Trophoblast cell (in vitro differentiated cells and primary cell): ENCODE measurements at regions not wholly inside any gene's neighbourhood (a gene's known extent, or its start where the extent isn't known, plus 50 kb on each side); places are given as distances from the start of the nearest gene placed in this dataset.

Experiments used
- DNase-seq, 2 donors: peaks; one replicate each; pipeline ENCODE4 v3.0.0-alpha.2; 2016
- H2AFZ ChIP-seq: 2 replicates; pipeline ENCODE4 v1.6.1; 2013; ENCODE audit warnings: low read length, moderate library complexity, mild to moderate bottlenecking; ENCODE audit not compliant: insufficient read depth, poor library complexity
- H2AK5ac ChIP-seq: 2 replicates; pipeline ENCODE4 v1.6.1; 2013; ENCODE audit warnings: mild to moderate bottlenecking, low read length
- H2BK120ac ChIP-seq: 2 replicates; pipeline ENCODE4 v1.6.1; 2013; ENCODE audit warnings: low read length, mild to moderate bottlenecking, moderate library complexity; ENCODE audit not compliant: insufficient read depth, poor library complexity
- H2BK12ac ChIP-seq: 2 replicates; pipeline ENCODE4 v1.6.1; 2013; ENCODE audit warnings: mild to moderate bottlenecking, low read length, moderate library complexity
- H2BK5ac ChIP-seq: 2 replicates; pipeline ENCODE4 v1.6.1; 2013; ENCODE audit warnings: low read length, low read depth, moderate library complexity, mild to moderate bottlenecking; ENCODE audit not compliant: poor library complexity
- H3K14ac ChIP-seq: 2 replicates; pipeline ENCODE4 v1.6.1; 2013; ENCODE audit warnings: mild to moderate bottlenecking, low read length
- H3K18ac ChIP-seq: 2 replicates; pipeline ENCODE4 v1.6.1; 2013; ENCODE audit warnings: mild to moderate bottlenecking, low read length
- H3K23ac ChIP-seq: 2 replicates; pipeline ENCODE4 v1.6.1; 2013; ENCODE audit warnings: low read length
- H3K27ac ChIP-seq: 2 replicates; pipeline ENCODE4 v1.5.1; 2013; ENCODE audit warnings: low read depth, mild to moderate bottlenecking, inconsistent platforms, low read length, moderate library complexity
- H3K27me3 ChIP-seq: 2 replicates; pipeline ENCODE4 v1.6.1; 2013; ENCODE audit warnings: inconsistent platforms, mild to moderate bottlenecking, low read length, moderate library complexity; ENCODE audit not compliant: insufficient read depth
- H3K36me3 ChIP-seq, 2 experiments: 1 replicate in 1 of 2; 2 replicates in 1 of 2; pipeline ENCODE4 v1.6.1; 2013; ENCODE audit warnings: low read length in 2 of 2, mild to moderate bottlenecking in 2 of 2, moderate library complexity in 1 of 2; ENCODE audit not compliant: insufficient read depth in 2 of 2, control insufficient read depth in 1 of 2
- H3K4ac ChIP-seq: 2 replicates; pipeline ENCODE4 v1.6.1; 2013; ENCODE audit warnings: low read depth, mild to moderate bottlenecking, low read length, moderate library complexity
- H3K4me1 ChIP-seq, 2 experiments: 1 replicate in 1 of 2; 2 replicates in 1 of 2; pipeline ENCODE4 v1.6.1; 2013; ENCODE audit warnings: low read length in 2 of 2, mild to moderate bottlenecking in 2 of 2, moderate library complexity in 1 of 2; ENCODE audit not compliant: insufficient read depth in 2 of 2, control insufficient read depth in 1 of 2
- H3K4me2 ChIP-seq: 2 replicates; pipeline ENCODE4 v1.6.1; 2013; ENCODE audit warnings: inconsistent platforms, mild to moderate bottlenecking, low read length, moderate library complexity
- H3K4me3 ChIP-seq: 2 replicates; pipeline ENCODE4 v1.5.1; 2013; ENCODE audit warnings: mild to moderate bottlenecking, low read depth, low read length, inconsistent platforms
- H3K79me1 ChIP-seq: one replicate; pipeline ENCODE4 v1.6.1; 2013; ENCODE audit warnings: low read length
- H3K79me2 ChIP-seq: 2 replicates; pipeline ENCODE4 v1.6.1; 2013; ENCODE audit warnings: low read length, mild to moderate bottlenecking; ENCODE audit not compliant: control insufficient read depth, insufficient read depth, poor library complexity
- H3K9ac ChIP-seq: 2 replicates; pipeline ENCODE4 v1.6.1; 2013; ENCODE audit warnings: mild to moderate bottlenecking, low read length
- H3K9me3 ChIP-seq: 2 replicates; pipeline ENCODE4 v1.6.1; 2013; ENCODE audit warnings: low read depth, mild to moderate bottlenecking, control low read depth, inconsistent platforms, low read length; ENCODE audit not compliant: insufficient read depth
- H4K12ac ChIP-seq: 2 replicates; pipeline ENCODE4 v1.6.1; 2013; ENCODE audit warnings: low read depth, mild to moderate bottlenecking, low read length, moderate library complexity
- H4K8ac ChIP-seq: 2 replicates; pipeline ENCODE4 v1.6.1; 2013; ENCODE audit warnings: low read depth, mild to moderate bottlenecking, low read length, moderate library complexity
- H4K91ac ChIP-seq: one replicate; pipeline ENCODE4 v1.6.1; 2013; ENCODE audit warnings: low read depth, mild to moderate bottlenecking, low read length, moderate library complexity
- WGBS: extraction: QIAGEN DNeasy Blood & Tissue Kit; methylation state at CpG from one replicate; pipeline ENCODE4 v1.1.7; 2013; ENCODE audit warnings: missing lambda C conversion rate; ENCODE audit not compliant: insufficient read length, insufficient coverage; ENCODE audit errors: extremely low coverage; 5-methylcytosine and 5-hydroxymethylcytosine counted together

DNA sequence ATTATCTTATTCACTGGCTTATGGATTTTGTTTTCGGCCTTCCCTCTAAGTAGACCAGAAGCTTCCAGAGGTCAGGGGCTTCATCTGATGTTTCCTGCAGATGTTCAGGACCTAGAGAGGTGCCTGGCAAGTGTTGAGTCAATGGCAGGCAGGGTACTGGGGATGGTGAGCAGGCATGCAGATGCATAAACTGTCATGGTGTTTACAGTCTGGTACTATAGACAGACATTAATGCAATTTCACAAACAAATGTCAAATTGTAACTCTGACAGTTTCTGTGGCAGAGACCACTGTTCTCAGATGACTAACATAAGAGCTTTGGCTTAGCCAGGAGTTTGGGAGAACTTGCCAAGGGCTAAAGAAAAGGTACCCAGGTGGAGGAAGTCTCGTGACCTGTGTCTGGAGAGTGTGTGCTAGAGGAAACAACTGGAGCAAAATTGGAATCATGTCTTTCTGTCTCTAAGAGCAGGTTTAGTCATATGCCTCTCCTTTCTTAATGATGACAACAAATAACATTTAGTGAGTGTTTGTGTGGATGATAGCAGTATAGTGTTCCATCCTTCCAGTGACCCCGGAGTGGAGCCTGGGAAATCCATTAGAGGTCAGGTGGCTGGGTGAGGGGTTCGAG lies 53.7 kb upstream of the TRAK1 start:
- no peak overlapping the region for H4K12ac ChIP-seq

DNA sequence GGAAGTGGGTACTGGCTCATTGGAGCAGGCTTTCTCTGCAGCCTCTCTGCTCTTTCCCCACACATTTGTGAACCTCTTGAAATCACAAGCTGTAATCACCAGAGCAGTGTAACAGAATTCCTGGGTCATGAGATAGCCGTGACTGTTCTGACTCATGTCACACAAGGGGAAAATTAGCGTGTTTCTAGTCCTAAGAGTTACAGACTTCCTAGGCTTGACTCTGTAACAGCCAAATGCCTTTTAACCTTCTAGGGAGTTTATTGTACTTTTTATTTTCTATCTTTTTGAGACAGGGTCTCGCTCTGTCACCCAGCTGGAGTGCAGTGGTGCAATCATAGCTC lies 54.7 kb upstream of the TRAK1 start:
- H2BK12ac ChIP-seq: no peak overlapping the region
- no CpG with 5 or more reads among the region's 3 CpGs for WGBS

More for the DNA sequence above, 53.7 kb upstream of the TRAK1 start:
- H2AFZ ChIP-seq: no peak overlapping the region
- peaks cover 35% of the 10 kb centered on the region for H3K79me1 ChIP-seq
- H3K9ac ChIP-seq: no peak overlapping the region
- no peak overlapping the region for H3K4me3 ChIP-seq
- peak overlapping the region; percentile 74 for H2BK12ac ChIP-seq
- H3K27ac ChIP-seq: peak overlapping the region; percentile 93
- peak overlapping the region; percentile 60 for H3K4ac ChIP-seq
- H3K4me1 ChIP-seq: peaks cover 37 to 52% of the 10 kb centered on the region in 2 experiments
- no peak overlapping the region for H2AK5ac ChIP-seq
- peaks cover 12% of the 10 kb centered on the region for H3K79me2 ChIP-seq
- peak overlapping the region; percentile 81 for H3K18ac ChIP-seq
- H4K91ac ChIP-seq: peak overlapping the region; percentile 46
- no peak overlapping the region for H4K8ac ChIP-seq
- peaks cover 2 to 4% of the 10 kb centered on the region in 2 experiments for H3K36me3 ChIP-seq
- H3K23ac ChIP-seq: no peak overlapping the region
- peak overlapping the region; percentile 67 for H2BK5ac ChIP-seq
- H3K9me3 ChIP-seq: no peaks in the 10 kb centered on the region
- H3K4me2 ChIP-seq: no peak overlapping the region
- H3K14ac ChIP-seq: peak overlapping the region; percentile 53
- no CpG with 5 or more reads among the region's 4 CpGs for WGBS
- DNase-seq: no peak
- no peaks in the 10 kb centered on the region for H3K27me3 ChIP-seq
- peak overlapping the region; percentile 77 for H2BK120ac ChIP-seq

DNA sequence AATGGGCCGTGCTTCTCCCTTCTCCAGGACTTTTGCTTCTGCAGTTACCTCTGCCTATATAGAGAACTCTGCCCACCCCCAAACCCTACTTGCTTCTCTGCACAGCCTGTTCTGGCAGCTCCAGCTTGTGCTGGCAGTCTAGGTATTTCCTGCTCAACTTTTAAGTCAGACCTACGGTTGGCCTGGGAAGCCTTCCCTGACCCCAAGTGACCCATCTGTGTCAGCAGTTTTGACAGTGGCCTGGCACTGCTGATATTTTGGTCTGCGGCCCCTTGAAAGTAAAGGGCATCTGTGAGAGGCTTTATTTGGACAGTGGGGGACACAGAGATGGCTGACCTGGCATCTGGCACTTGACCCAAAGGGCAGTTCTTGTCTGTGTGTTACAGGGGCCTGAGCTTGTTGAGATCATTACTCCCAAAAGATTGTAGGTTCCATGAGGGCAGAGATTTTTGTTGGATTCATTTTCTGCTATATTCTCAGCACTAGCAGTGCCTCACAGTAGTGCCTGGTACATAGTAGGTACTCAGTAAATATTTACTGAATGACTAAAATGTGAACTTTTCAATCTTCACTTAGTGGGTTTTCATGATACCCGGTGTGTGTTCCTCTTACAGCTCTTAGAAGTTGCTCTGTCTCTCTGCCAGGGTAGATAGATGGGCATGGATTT lies 55.2 kb upstream of the TRAK1 start:
- H2BK12ac ChIP-seq: no peak overlapping the region
- peak overlapping the region; percentile 49 for H4K91ac ChIP-seq
- H3K14ac ChIP-seq: peak overlapping the region; percentile 62
- no peaks in the 10 kb centered on the region for H3K9me3 ChIP-seq
- no peak overlapping the region for H4K12ac ChIP-seq
- no peak overlapping the region for H2AFZ ChIP-seq
- no peak overlapping the region for H3K23ac ChIP-seq
- H3K4me1 ChIP-seq: peaks cover 34 to 56% of the 10 kb centered on the region in 2 experiments
- H2BK5ac ChIP-seq: peak overlapping the region; percentile 58
- no peak overlapping the region for H3K4ac ChIP-seq
- peak overlapping the region; percentile 53 for H3K4me2 ChIP-seq
- H3K4me3 ChIP-seq: no peak overlapping the region
- H3K79me2 ChIP-seq: peaks cover 12% of the 10 kb centered on the region
- peak overlapping the region; percentile 9 for H3K18ac ChIP-seq
- no peak overlapping the region for H3K9ac ChIP-seq
- peaks cover 34% of the 10 kb centered on the region for H3K79me1 ChIP-seq
- H2AK5ac ChIP-seq: no peak overlapping the region
- peak in 1 of 2 donors; percentile 34 for DNase-seq
- no peak overlapping the region for H4K8ac ChIP-seq
- no CpG with 5 or more reads among the region's 4 CpGs for WGBS
- H3K27me3 ChIP-seq: no peaks in the 10 kb centered on the region
- peak overlapping the region; percentile 57 for H2BK120ac ChIP-seq
- H3K36me3 ChIP-seq: peaks cover 2 to 4% of the 10 kb centered on the region in 2 experiments
- peak overlapping the region; percentile 93 for H3K27ac ChIP-seq

More for the DNA sequence above, 54.7 kb upstream of the TRAK1 start:
- Histone ChIP-seq H4K12ac (no peak overlapping the region), H2AFZ (no peak overlapping the region), H3K23ac (no peak overlapping the region), H3K4ac (no peak overlapping the region), H3K9ac (no peak overlapping the region), H3K79me2 (peaks cover 12% of the 10 kb centered on the region), H3K4me1 (peaks cover 34 to 54% of the 10 kb centered on the region in 2 experiments), H2BK5ac (no peak overlapping the region), H3K36me3 (peaks cover 2 to 4% of the 10 kb centered on the region in 2 experiments), H3K18ac (no peak overlapping the region), H3K9me3 (no peaks in the 10 kb centered on the region), H3K4me3 (no peak overlapping the region), H3K27ac (peak overlapping the region; percentile 93), H3K27me3 (no peaks in the 10 kb centered on the region), H2AK5ac (no peak overlapping the region), H3K14ac (no peak overlapping the region), H4K91ac (no peak overlapping the region), H3K79me1 (peaks cover 34% of the 10 kb centered on the region), H4K8ac (no peak overlapping the region), H3K4me2 (peak overlapping the region; percentile 53), H2BK120ac (peak overlapping the region; percentile 57)
- peak; percentile 75 to 92 for DNase-seq

DNA sequence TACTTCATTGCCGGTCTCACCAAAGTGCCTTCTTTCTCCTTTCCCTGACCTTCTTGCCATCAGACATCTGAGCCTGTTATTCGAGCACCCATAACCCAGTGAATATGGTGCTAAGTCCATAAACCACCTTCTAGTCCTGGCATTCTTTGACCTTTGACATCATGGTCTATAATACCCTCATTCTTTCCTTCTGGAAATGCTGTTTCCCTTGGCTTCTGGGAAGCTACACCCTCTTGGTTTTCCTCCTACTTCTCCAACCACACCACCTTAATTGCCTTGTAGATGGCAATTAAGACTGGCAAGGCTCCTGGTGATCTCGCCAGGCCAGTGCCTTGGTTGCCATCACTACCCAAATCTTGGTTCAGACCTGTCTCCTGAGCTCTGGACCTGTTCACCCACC lies 56.1 kb upstream of the TRAK1 start:
- Histone ChIP-seq H2AFZ (no peak overlapping the region), H2BK120ac (peak overlapping the region; percentile 20), H3K27ac (peak overlapping the region; percentile 93), H2AK5ac (peak overlapping the region; percentile 32), H3K18ac (peak overlapping the region; percentile 13), H3K4ac (peak overlapping the region; percentile 5), H4K91ac (peak overlapping the region; percentile 49), H3K27me3 (no peaks in the 10 kb centered on the region), H2BK12ac (peak overlapping the region; percentile 8), H3K14ac (peak overlapping the region; percentile 20), H2BK5ac (peak overlapping the region; percentile 58), H3K23ac (no peak overlapping the region), H4K8ac (peak overlapping the region; percentile 2), H3K79me2 (peaks cover 12% of the 10 kb centered on the region), H3K4me3 (no peak overlapping the region), H4K12ac (no peak overlapping the region), H3K9ac (no peak overlapping the region), H3K79me1 (peaks cover 34% of the 10 kb centered on the region), H3K9me3 (no peaks in the 10 kb centered on the region), H3K4me2 (no peak overlapping the region), H3K4me1 (peaks cover 34 to 56% of the 10 kb centered on the region in 2 experiments), H3K36me3 (peaks cover 2 to 4% of the 10 kb centered on the region in 2 experiments)
- DNase-seq: no peak
- no CpG with 5 or more reads among the region's 3 CpGs for WGBS
